DND-41 (cell line): ENCODE measurements at regions not wholly inside any gene's neighbourhood (a gene's known extent, or its start where the extent isn't known, plus 50 kb on each side); places are given as distances from the start of the nearest gene placed in this dataset.

Experiments used
- EZH2 ChIP-seq: IDR thresholded peaks from 3 replicates; pipeline ENCODE4 v1.6.1; 2012; ENCODE audit warnings: borderline replicate concordance, low read depth, mild to moderate bottlenecking, moderate library complexity, low read length, inconsistent platforms; ENCODE audit not compliant: severe bottlenecking
- TF ChIP-seq, protein P1 (sequence below): IDR thresholded peaks from 2 replicates; pipeline ENCODE4 v1.5.1; 2012; ENCODE audit warnings: borderline replicate concordance, low read length, moderate library complexity, mild to moderate bottlenecking; ENCODE audit not compliant: poor library complexity, severe bottlenecking; ENCODE audit errors: extremely low read depth

GRCh38 chr2:8569332-8569930 lies 112.4 kb upstream of the ID2 start:
- TF ChIP-seq, protein P1, sequence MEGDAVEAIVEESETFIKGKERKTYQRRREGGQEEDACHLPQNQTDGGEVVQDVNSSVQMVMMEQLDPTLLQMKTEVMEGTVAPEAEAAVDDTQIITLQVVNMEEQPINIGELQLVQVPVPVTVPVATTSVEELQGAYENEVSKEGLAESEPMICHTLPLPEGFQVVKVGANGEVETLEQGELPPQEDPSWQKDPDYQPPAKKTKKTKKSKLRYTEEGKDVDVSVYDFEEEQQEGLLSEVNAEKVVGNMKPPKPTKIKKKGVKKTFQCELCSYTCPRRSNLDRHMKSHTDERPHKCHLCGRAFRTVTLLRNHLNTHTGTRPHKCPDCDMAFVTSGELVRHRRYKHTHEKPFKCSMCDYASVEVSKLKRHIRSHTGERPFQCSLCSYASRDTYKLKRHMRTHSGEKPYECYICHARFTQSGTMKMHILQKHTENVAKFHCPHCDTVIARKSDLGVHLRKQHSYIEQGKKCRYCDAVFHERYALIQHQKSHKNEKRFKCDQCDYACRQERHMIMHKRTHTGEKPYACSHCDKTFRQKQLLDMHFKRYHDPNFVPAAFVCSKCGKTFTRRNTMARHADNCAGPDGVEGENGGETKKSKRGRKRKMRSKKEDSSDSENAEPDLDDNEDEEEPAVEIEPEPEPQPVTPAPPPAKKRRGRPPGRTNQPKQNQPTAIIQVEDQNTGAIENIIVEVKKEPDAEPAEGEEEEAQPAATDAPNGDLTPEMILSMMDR: no peak
- TF ChIP-seq EZH2: no peak
